H9 (cell line): ENCODE measurements at regions not wholly inside any gene's neighbourhood (a gene's known extent, or its start where the extent isn't known, plus 50 kb on each side); places are given as distances from the start of the nearest gene placed in this dataset.

Experiments used
- DNase-seq: peaks from one replicate; pipeline ENCODE4 v3.0.0-alpha.2; 2017
- H2AFZ ChIP-seq: one replicate; pipeline ENCODE4 v1.6.1; 2013; ENCODE audit warnings: mild to moderate bottlenecking, low read length, control low read depth, moderate library complexity
- H2AK5ac ChIP-seq: 2 replicates; pipeline ENCODE4 v1.6.1; 2013; ENCODE audit warnings: low read length, control low read depth, mixed read lengths; ENCODE audit not compliant: insufficient read length
- H2BK120ac ChIP-seq: one replicate; pipeline ENCODE4 v1.6.1; 2013; ENCODE audit warnings: low read depth, mild to moderate bottlenecking, low read length, control low read depth, inconsistent platforms; ENCODE audit not compliant: poor library complexity, severe bottlenecking
- H2BK12ac ChIP-seq: 2 replicates; pipeline ENCODE4 v1.6.1; 2013; ENCODE audit warnings: low read length, control low read depth, mixed read lengths, low read depth; ENCODE audit not compliant: insufficient read length
- H2BK15ac ChIP-seq: 2 replicates; pipeline ENCODE4 v1.6.1; 2013; ENCODE audit warnings: low read depth, low read length, control low read depth
- H2BK20ac ChIP-seq: one replicate; pipeline ENCODE4 v1.6.1; 2013; ENCODE audit warnings: low read depth, mild to moderate bottlenecking, low read length, control low read depth, inconsistent platforms; ENCODE audit not compliant: poor library complexity, severe bottlenecking
- H2BK5ac ChIP-seq: 2 replicates; pipeline ENCODE4 v1.6.1; 2013; ENCODE audit warnings: low read length, control low read depth, mixed read lengths; ENCODE audit not compliant: insufficient read length
- H3K14ac ChIP-seq: 2 replicates; pipeline ENCODE4 v1.6.1; 2013; ENCODE audit warnings: low read length, control low read depth; ENCODE audit not compliant: insufficient read depth
- H3K18ac ChIP-seq: 2 replicates; pipeline ENCODE4 v1.6.1; 2013; ENCODE audit warnings: low read depth, mild to moderate bottlenecking, mixed read lengths, low read length, control low read depth; ENCODE audit not compliant: insufficient read length
- H3K23ac ChIP-seq: 2 replicates; pipeline ENCODE4 v1.6.1; 2013; ENCODE audit warnings: low read length, control low read depth, mixed read lengths, low read depth; ENCODE audit not compliant: insufficient read length
- H3K23me2 ChIP-seq: 2 replicates; pipeline ENCODE4 v1.6.1; 2013; ENCODE audit warnings: low read depth, mild to moderate bottlenecking, mixed read lengths, low read length, control low read depth; ENCODE audit not compliant: insufficient read length, poor library complexity, severe bottlenecking
- H3K27ac ChIP-seq: 2 replicates; pipeline ENCODE4 v1.5.1; 2013; ENCODE audit warnings: low read length, control low read depth, mixed read lengths, low read depth; ENCODE audit not compliant: insufficient read length
- H3K27me3 ChIP-seq: 2 replicates; pipeline ENCODE4 v1.6.1; 2013; ENCODE audit warnings: low read length, control low read depth, inconsistent platforms; ENCODE audit not compliant: insufficient read depth
- H3K4ac ChIP-seq: 2 replicates; pipeline ENCODE4 v1.6.1; 2013; ENCODE audit warnings: low read depth, mild to moderate bottlenecking, control low read depth, inconsistent platforms, low read length, moderate library complexity
- H3K4me1 ChIP-seq: 2 replicates; pipeline ENCODE4 v1.6.1; 2013; ENCODE audit warnings: low read length, control low read depth, inconsistent platforms; ENCODE audit not compliant: insufficient read depth
- H3K4me2 ChIP-seq: 2 replicates; pipeline ENCODE4 v1.6.1; 2013; ENCODE audit warnings: low read length, control low read depth, mixed read lengths; ENCODE audit not compliant: insufficient read length, insufficient read depth
- H3K56ac ChIP-seq: 2 replicates; pipeline ENCODE4 v1.6.1; 2013; ENCODE audit warnings: low read depth, mild to moderate bottlenecking, mixed read lengths, low read length, control low read depth; ENCODE audit not compliant: insufficient read length
- H3K79me1 ChIP-seq: 2 replicates; pipeline ENCODE4 v1.6.1; 2013; ENCODE audit warnings: low read depth, mild to moderate bottlenecking, moderate library complexity, low read length, control low read depth, inconsistent platforms; ENCODE audit not compliant: insufficient read depth, poor library complexity, severe bottlenecking
- H3K79me2 ChIP-seq: 2 replicates; pipeline ENCODE4 v1.6.1; 2013; ENCODE audit warnings: low read length, control low read depth, inconsistent platforms; ENCODE audit not compliant: insufficient read depth
- H3K9ac ChIP-seq: 2 replicates; pipeline ENCODE4 v1.6.1; 2013; ENCODE audit warnings: low read length, control low read depth, mixed read lengths; ENCODE audit not compliant: insufficient read length; ENCODE audit errors: extremely low read depth
- H3K9me3 ChIP-seq: one replicate; pipeline ENCODE4 v1.6.1; 2013; ENCODE audit warnings: low read depth, low read length, inconsistent platforms; ENCODE audit not compliant: control insufficient read depth
- H3T11ph ChIP-seq: one replicate; pipeline ENCODE4 v1.6.1; 2013; ENCODE audit warnings: mild to moderate bottlenecking, low read length, control low read depth, inconsistent platforms
- H4K20me1 ChIP-seq: one replicate; pipeline ENCODE4 v1.6.1; 2013; ENCODE audit not compliant: control insufficient read depth, insufficient read length, insufficient read depth
- H4K5ac ChIP-seq: 2 replicates; pipeline ENCODE4 v1.6.1; 2013; ENCODE audit warnings: low read depth, mild to moderate bottlenecking, mixed read lengths, low read length, control low read depth; ENCODE audit not compliant: insufficient read length
- H4K8ac ChIP-seq: replicated peaks from 2 replicates; pipeline ENCODE4 v1.6.1; 2013; ENCODE audit warnings: low read length, control low read depth, mixed read lengths, low read depth; ENCODE audit not compliant: insufficient read length
- H4K91ac ChIP-seq: 2 replicates; pipeline ENCODE4 v1.6.1; 2013; ENCODE audit warnings: low read depth, mild to moderate bottlenecking, moderate library complexity, mixed read lengths, low read length, control low read depth; ENCODE audit not compliant: insufficient read length
- H3K27ac Mint-ChIP-seq, 3 experiments: 2 replicates in 2 of 3; 3 replicates in 1 of 3; pipeline ENCODE4 v1.8.0; 2020 to 2021; ENCODE audit warnings: mixed read lengths in 3 of 3, mild to moderate bottlenecking in 1 of 3, moderate library complexity in 1 of 3
- H3K27me3 Mint-ChIP-seq: 2 replicates; pipeline ENCODE4 v1.8.0; 2021; ENCODE audit warnings: low read depth, mild to moderate bottlenecking, moderate library complexity, mixed read lengths
- H3K36me3 Mint-ChIP-seq, 3 experiments: 2 replicates in 2 of 3; 3 replicates in 1 of 3; pipeline ENCODE4 v1.8.0; 2020 to 2021; ENCODE audit warnings: low read depth in 3 of 3, mixed read lengths in 3 of 3; ENCODE audit not compliant: insufficient read depth in 1 of 3
- H3K4me1 Mint-ChIP-seq, 2 experiments: 2 replicates each; pipeline ENCODE4 v1.8.0; 2020; ENCODE audit warnings: mixed read lengths in 2 of 2
- H3K4me3 Mint-ChIP-seq, 2 experiments: 2 replicates in 1 of 2; 3 replicates in 1 of 2; pipeline ENCODE4 v1.8.0; 2020 to 2021; ENCODE audit warnings: mild to moderate bottlenecking in 2 of 2, mixed read lengths in 2 of 2, moderate library complexity in 1 of 2
- H3K9me3 Mint-ChIP-seq, 2 experiments: 2 replicates in 1 of 2; 3 replicates in 1 of 2; pipeline ENCODE4 v1.8.0; 2020; ENCODE audit warnings: mild to moderate bottlenecking in 2 of 2, mixed read lengths in 2 of 2, moderate library complexity in 1 of 2
- WGBS: extraction: QIAGEN DNeasy Blood & Tissue Kit; methylation state at CpG from one replicate; pipeline ENCODE4 v1.1.7; 2013; ENCODE audit warnings: missing lambda C conversion rate, low lambda C conversion rate, mixed read lengths; ENCODE audit not compliant: insufficient read length; ENCODE audit errors: extremely low coverage; 5-methylcytosine and 5-hydroxymethylcytosine counted together
- TF ChIP-seq, protein P1 (sequence below): fragments of 200-600 bp; sonication (generic); conservative IDR thresholded peaks from 3 replicates; pipeline ENCODE4 v1.8.0; 2021; ENCODE audit warnings: antibody characterized with exemption, mild to moderate bottlenecking

GRCh38 chr1:218815076-218815475 lies 358.6 kb upstream of the LYPLAL1 start:
- no CpG with 5 or more reads among the region's 2 CpGs for WGBS
- no peak overlapping the region for H3T11ph ChIP-seq
- no peaks in the 10 kb centered on the region for H3K4me1 ChIP-seq
- no peaks in the 10 kb centered on the region for H3K27me3 ChIP-seq
- Mint-ChIP-seq H3K27ac (no peak overlapping the region), H3K36me3 (no peaks in the 10 kb centered on the region), H3K27me3 (no peaks in the 10 kb centered on the region), H3K4me1 (no peaks in the 10 kb centered on the region), H3K9me3 (no peaks in the 10 kb centered on the region), H3K4me3 (no peak overlapping the region)
- H2BK120ac ChIP-seq, result no peak overlapping the region
- no peaks in the 10 kb centered on the region for H3K9me3 ChIP-seq
- no peaks in the 10 kb centered on the region for H4K20me1 ChIP-seq
- H3K18ac ChIP-seq, result no peak overlapping the region
- no peak overlapping the region for H4K91ac ChIP-seq
- H3K23ac ChIP-seq, result no peak overlapping the region
- H3K56ac ChIP-seq, result no peak overlapping the region
- H4K5ac ChIP-seq, result no peak overlapping the region
- H3K27ac ChIP-seq, result no peak overlapping the region
- H2AK5ac ChIP-seq, result no peak overlapping the region
- H2BK15ac ChIP-seq, result no peak overlapping the region
- no peak overlapping the region for H2BK12ac ChIP-seq
- H2BK20ac ChIP-seq, result no peak overlapping the region
- TF ChIP-seq, protein P1, sequence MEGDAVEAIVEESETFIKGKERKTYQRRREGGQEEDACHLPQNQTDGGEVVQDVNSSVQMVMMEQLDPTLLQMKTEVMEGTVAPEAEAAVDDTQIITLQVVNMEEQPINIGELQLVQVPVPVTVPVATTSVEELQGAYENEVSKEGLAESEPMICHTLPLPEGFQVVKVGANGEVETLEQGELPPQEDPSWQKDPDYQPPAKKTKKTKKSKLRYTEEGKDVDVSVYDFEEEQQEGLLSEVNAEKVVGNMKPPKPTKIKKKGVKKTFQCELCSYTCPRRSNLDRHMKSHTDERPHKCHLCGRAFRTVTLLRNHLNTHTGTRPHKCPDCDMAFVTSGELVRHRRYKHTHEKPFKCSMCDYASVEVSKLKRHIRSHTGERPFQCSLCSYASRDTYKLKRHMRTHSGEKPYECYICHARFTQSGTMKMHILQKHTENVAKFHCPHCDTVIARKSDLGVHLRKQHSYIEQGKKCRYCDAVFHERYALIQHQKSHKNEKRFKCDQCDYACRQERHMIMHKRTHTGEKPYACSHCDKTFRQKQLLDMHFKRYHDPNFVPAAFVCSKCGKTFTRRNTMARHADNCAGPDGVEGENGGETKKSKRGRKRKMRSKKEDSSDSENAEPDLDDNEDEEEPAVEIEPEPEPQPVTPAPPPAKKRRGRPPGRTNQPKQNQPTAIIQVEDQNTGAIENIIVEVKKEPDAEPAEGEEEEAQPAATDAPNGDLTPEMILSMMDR, result no peak
- no peak overlapping the region for H3K4ac ChIP-seq
- no peak overlapping the region for H3K9ac ChIP-seq
- no peak for DNase-seq
- no peak overlapping the region for H3K4me2 ChIP-seq
- H3K23me2 ChIP-seq, result no peaks in the 10 kb centered on the region
- no peak overlapping the region for H2BK5ac ChIP-seq
- no peak overlapping the region for H2AFZ ChIP-seq
- H4K8ac ChIP-seq, result no peak overlapping the region
- no peaks in the 10 kb centered on the region for H3K79me2 ChIP-seq
- H3K14ac ChIP-seq, result no peak overlapping the region
- H3K79me1 ChIP-seq, result no peaks in the 10 kb centered on the region
